Endothelial cell (in vitro differentiated cells): ENCODE measurements at regions not wholly inside any gene's neighbourhood (a gene's known extent, or its start where the extent isn't known, plus 50 kb on each side); places are given as distances from the start of the nearest gene placed in this dataset.

Source experiments
- DNase-seq: peaks from one replicate; pipeline ENCODE4 v3.0.0; 2021; ENCODE audit warnings: low spot score
- H3K27ac Mint-ChIP-seq: one replicate; pipeline ENCODE4 v1.8.0; 2021; ENCODE audit warnings: mixed read lengths, inconsistent platforms; ENCODE audit not compliant: unreplicated experiment
- H3K27me3 Mint-ChIP-seq: one replicate; pipeline ENCODE4 v1.8.0; 2021; ENCODE audit warnings: mild to moderate bottlenecking, moderate library complexity, mixed read lengths, inconsistent platforms; ENCODE audit not compliant: unreplicated experiment
- H3K36me3 Mint-ChIP-seq: one replicate; pipeline ENCODE4 v1.8.0; 2021; ENCODE audit warnings: mild to moderate bottlenecking, low read depth, mixed read lengths, inconsistent platforms; ENCODE audit not compliant: unreplicated experiment
- H3K4me1 Mint-ChIP-seq: one replicate; pipeline ENCODE4 v1.8.0; 2021; ENCODE audit warnings: mild to moderate bottlenecking, mixed read lengths, inconsistent platforms; ENCODE audit not compliant: unreplicated experiment
- H3K4me3 Mint-ChIP-seq: one replicate; pipeline ENCODE4 v1.8.0; 2021; ENCODE audit warnings: mild to moderate bottlenecking, mixed read lengths, inconsistent platforms; ENCODE audit not compliant: unreplicated experiment
- H3K9me3 Mint-ChIP-seq: one replicate; pipeline ENCODE4 v1.8.0; 2021; ENCODE audit warnings: mixed read lengths, inconsistent platforms; ENCODE audit not compliant: unreplicated experiment
- TF ChIP-seq, protein P1 (sequence below): fragments of 200-600 bp; sonication (generic); IDR thresholded peaks from one replicate; pipeline ENCODE4 v1.5.0; 2021; ENCODE audit warnings: antibody characterized with exemption; ENCODE audit not compliant: unreplicated experiment

DNA sequence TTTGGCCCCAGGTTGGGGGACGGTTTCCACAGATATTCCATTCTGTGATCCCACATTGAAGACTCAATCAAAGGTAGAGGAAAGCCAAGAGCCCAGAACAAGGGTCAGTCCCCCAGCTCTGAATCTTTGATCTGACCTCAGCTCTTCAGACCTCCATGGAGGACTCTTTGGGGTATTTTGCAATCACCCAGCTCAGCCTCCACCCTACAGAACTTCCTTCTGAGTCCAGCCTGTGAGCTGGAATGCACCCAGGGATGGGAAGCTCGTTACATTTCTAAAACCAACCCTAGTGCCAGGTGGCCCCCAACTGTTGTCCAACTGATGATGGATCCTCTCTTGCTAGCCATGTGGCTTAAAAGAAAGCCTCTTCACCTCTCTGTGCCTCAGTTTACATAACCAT, 335.3 kb downstream of the MN1 start:
- Mint-ChIP-seq H3K27me3 (peaks cover 4% of the 10 kb centered on the region), H3K4me3 (no peak overlapping the region), H3K4me1 (peaks cover 5% of the 10 kb centered on the region), H3K36me3 (no peaks in the 10 kb centered on the region), H3K9me3 (no peaks in the 10 kb centered on the region), H3K27ac (no peak overlapping the region)
- DNase-seq = no peak
- TF ChIP-seq, protein P1, sequence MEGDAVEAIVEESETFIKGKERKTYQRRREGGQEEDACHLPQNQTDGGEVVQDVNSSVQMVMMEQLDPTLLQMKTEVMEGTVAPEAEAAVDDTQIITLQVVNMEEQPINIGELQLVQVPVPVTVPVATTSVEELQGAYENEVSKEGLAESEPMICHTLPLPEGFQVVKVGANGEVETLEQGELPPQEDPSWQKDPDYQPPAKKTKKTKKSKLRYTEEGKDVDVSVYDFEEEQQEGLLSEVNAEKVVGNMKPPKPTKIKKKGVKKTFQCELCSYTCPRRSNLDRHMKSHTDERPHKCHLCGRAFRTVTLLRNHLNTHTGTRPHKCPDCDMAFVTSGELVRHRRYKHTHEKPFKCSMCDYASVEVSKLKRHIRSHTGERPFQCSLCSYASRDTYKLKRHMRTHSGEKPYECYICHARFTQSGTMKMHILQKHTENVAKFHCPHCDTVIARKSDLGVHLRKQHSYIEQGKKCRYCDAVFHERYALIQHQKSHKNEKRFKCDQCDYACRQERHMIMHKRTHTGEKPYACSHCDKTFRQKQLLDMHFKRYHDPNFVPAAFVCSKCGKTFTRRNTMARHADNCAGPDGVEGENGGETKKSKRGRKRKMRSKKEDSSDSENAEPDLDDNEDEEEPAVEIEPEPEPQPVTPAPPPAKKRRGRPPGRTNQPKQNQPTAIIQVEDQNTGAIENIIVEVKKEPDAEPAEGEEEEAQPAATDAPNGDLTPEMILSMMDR = no peak

DNA sequence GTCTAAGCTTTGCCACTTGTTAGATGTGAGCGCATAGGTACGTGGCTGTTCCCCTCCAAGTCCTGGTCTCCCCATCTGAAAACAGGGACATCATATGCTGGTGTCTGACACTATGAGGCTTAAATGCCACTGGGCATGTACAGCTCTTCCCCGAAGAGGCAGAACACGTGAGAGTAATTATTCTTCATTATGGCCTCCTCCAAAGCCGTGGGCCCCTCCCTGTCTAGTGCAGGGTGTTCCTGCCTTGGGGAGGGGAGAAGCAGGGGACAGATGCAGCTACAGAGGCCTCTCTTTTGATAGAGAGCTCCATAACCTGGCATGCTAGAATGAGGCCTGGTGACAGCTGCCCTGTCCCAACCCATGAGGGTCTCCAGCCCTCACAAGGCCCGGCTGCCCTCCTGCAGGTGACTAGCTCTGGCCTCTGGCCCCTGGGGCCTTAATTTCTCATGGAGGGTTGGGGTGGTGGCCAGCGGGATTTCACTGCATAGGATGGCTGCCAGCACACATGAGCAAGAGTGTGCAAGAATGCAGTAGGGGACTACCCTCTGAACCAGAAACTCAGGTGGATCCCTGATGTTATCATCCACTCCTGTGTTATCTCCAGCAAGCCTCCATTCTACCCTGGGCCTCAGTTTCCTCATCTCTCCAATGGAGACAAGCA, 334.6 kb downstream of the MN1 start:
- Mint-ChIP-seq H3K9me3 (no peaks in the 10 kb centered on the region), H3K36me3 (no peaks in the 10 kb centered on the region), H3K27ac (no peak overlapping the region), H3K27me3 (peaks cover 4% of the 10 kb centered on the region), H3K4me1 (peaks cover 1% of the 10 kb centered on the region), H3K4me3 (no peak overlapping the region)
- TF ChIP-seq, protein P1 = no peak
- DNase-seq = no peak

DNA sequence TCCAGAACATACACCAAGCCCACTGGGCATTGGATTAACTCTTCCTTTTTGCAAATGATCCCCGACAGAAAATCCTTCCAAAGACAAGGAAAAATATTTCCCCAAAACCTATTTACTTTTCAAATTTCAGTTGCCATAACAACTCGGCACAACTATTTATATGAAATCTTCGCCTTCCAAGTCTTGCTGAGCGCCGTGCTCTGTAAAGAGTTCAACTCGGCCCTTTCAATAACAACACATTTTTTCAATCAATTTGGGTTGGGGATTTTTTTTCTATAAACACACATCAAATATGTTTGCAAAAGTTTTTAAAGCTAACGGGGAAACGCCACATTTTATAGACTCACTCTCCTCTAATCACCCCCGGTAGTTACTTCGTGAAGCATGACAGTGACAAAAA, 333.8 kb downstream of the MN1 start:
- H3K4me1 Mint-ChIP-seq = no peaks in the 10 kb centered on the region
- no peak for DNase-seq
- no peaks in the 10 kb centered on the region for H3K9me3 Mint-ChIP-seq
- TF ChIP-seq, protein P1 = no peak
- H3K4me3 Mint-ChIP-seq = no peak overlapping the region
- no peaks in the 10 kb centered on the region for H3K36me3 Mint-ChIP-seq
- no peak overlapping the region for H3K27ac Mint-ChIP-seq
- peaks cover 2% of the 10 kb centered on the region for H3K27me3 Mint-ChIP-seq

DNA sequence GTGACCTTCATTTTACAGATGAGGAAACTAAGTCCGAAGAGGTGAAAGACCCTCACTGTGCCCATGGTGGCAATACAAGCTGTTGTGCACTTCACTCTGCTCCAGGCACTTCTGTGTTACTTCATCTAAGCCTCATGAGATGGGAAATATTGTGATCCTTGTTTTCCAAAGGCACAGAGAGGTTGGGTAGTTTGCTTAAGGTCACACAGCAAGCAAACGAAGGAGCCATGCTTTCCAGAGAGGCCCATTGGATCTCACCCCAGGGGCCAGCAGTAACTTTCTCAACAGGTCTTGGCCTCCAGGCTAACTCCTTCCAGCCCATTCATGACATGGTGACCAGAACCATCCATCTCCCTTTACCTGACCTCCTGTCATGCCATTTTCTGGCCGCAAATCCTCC, 332.8 kb downstream of the MN1 start:
- H3K27me3 Mint-ChIP-seq = peaks cover 2% of the 10 kb centered on the region
- H3K9me3 Mint-ChIP-seq = no peaks in the 10 kb centered on the region
- no peak overlapping the region for H3K27ac Mint-ChIP-seq
- TF ChIP-seq, protein P1 = no peak
- no peak for DNase-seq
- H3K36me3 Mint-ChIP-seq = no peaks in the 10 kb centered on the region
- H3K4me1 Mint-ChIP-seq = no peaks in the 10 kb centered on the region
- H3K4me3 Mint-ChIP-seq = no peak overlapping the region

DNA sequence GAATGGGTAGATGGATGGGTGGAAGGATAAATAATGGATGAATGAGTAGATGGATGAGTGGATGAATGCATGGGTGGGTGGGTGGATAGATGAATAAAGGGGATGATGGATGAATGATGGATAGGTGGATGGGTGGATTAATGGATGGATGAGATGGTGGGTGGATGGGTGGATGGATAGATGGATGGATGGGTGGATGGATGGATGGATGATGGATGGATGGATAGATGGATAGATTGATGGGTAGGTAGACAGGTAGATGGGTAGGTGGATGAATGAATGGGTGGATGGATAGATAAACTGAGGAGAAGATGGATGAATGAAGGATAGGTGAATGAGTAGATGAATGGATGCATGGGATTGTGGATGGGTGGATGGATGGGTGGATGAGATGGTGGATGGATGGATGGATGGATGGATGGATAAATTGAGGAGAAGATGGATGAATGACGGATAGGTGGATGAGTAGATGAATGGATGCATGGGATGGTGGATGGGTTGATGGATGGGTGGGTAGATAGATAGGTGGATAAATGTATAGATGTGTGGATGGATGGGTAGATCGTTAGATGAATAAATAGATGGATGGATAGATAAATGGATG, 331.3 kb downstream of the MN1 start:
- peaks cover 3% of the 10 kb centered on the region for H3K4me1 Mint-ChIP-seq
- no peaks in the 10 kb centered on the region for H3K9me3 Mint-ChIP-seq
- H3K4me3 Mint-ChIP-seq = no peak overlapping the region
- H3K27ac Mint-ChIP-seq = no peak overlapping the region
- H3K36me3 Mint-ChIP-seq = no peaks in the 10 kb centered on the region
- no peak for DNase-seq
- TF ChIP-seq, protein P1 = no peak
- H3K27me3 Mint-ChIP-seq = peaks cover 2% of the 10 kb centered on the region
